ENCODE measurements at regions not wholly inside any gene's neighbourhood (a gene's known extent, or its start where the extent isn't known, plus 50 kb on each side); places are given as distances from the start of the nearest gene placed in this dataset.

DNA sequence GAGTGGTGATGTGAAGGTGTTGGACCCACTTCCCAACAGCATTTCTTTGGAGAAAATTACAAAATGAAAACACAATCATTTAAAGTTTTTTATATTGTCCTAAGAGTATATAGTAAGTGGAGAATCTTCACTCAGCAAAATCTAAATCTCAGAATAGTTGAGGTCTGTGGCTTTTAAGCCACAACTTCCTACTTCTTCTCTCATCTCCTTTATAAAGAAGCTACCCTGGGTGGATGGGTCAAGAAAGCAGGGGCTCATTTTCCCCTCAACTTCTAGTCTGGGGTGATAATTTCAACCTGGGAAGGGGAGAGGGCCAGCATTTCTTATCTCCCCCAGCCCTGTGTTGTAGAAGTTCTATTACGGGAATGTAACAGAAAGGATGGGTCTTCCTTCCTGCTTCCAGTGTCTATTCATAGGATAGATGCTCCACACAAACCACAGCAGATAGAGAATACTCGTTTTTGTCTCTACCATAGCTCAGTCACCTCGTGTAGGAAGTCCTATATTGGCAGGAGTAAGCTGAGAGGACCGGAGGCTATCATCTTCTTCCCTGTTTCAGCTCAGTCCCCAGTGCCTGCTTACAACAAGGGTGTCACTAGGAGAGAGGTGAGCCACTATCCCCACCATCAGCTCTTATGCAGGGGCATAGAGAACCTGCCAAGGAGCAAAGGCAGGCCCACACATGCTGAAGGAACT lies 341.5 kb downstream of the CASP12 start:
- H3K9ac ChIP-seq (ENCODE audit: low read depth, low read length): no peak overlapping the region
- no peaks in the 10 kb centered on the region for H3K9me3 ChIP-seq (ENCODE audit: insufficient read depth, low read depth, low read length)
- H3K36me3 ChIP-seq (ENCODE audit: insufficient read depth, low read length): no peaks in the 10 kb centered on the region
- H3K27ac ChIP-seq (ENCODE audit: low read depth, low read length): no peak overlapping the region
- H3K27me3 ChIP-seq (ENCODE audit: insufficient read depth, low read length): no peaks in the 10 kb centered on the region
- H3K4me1 ChIP-seq (ENCODE audit: insufficient read depth, low read length): no peaks in the 10 kb centered on the region
- WGBS: 88% methylated on average over 4 of the region's 4 CpGs
- no peak overlapping the region for H3K4me3 ChIP-seq (ENCODE audit: low read length)

DNA sequence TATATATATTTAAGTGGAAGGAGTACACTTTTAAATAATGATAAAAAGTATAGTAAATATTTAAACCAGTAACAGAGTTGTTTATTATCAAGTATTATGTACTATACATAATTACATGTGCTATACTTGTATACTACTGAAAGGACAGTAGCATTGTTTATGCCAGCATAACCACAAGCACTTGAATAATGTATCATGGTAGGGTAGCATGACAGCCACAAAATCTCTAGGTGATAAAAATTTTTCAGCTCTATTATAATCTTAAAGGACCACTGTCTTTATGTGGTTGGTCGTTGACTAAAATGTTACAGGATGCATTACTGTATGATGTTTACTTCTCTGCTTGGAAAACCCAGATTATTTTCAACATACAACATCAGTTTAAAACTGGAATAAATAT lies 349.2 kb downstream of the CASP12 start:
- no peaks in the 10 kb centered on the region for H3K27me3 ChIP-seq (ENCODE audit: insufficient read depth, low read length)
- no peak overlapping the region for H3K9ac ChIP-seq (ENCODE audit: low read depth, low read length)
- no CpG with 5 or more reads among the region's 1 CpG for WGBS
- no peak overlapping the region for H3K27ac ChIP-seq (ENCODE audit: low read depth, low read length)
- H3K36me3 ChIP-seq (ENCODE audit: insufficient read depth, low read length): no peaks in the 10 kb centered on the region
- no peaks in the 10 kb centered on the region for H3K4me1 ChIP-seq (ENCODE audit: insufficient read depth, low read length)
- no peak overlapping the region for H3K4me3 ChIP-seq (ENCODE audit: low read length)
- H3K9me3 ChIP-seq (ENCODE audit: insufficient read depth, low read depth, low read length): no peaks in the 10 kb centered on the region

DNA sequence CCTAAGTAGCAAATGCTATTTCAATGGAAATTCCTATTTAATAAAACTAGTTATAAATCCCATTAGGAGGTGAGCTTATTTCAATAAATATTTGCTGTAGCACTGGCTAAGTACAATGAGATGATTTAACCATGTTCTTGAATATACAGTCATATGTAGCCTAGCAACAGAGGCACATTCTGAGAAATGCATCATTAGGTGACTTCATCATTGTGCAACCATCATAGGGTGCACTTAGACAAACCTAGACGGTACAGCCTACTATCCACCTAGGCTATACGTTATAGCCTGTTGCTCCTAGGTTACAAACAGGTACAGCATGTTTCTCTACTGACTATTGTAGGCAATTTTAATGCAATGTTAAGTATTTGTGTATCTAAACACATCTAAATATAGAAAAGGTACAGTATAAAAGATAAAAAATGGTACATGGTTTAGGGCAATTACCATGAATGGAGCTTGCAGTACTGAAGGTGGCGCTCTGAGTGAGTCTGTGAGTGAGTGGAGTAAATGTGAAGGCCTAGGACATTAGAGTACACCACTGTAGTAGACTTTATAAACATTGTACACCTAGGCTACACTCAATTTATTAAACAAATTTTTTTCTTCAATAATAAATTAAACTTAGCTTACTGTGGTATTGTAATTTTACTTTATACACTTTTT lies 350.1 kb downstream of the CASP12 start:
- 94% methylated on average over 3 of the region's 3 CpGs for WGBS
- H3K9me3 ChIP-seq (ENCODE audit: insufficient read depth, low read depth, low read length): no peaks in the 10 kb centered on the region
- no peaks in the 10 kb centered on the region for H3K4me1 ChIP-seq (ENCODE audit: insufficient read depth, low read length)
- no peaks in the 10 kb centered on the region for H3K36me3 ChIP-seq (ENCODE audit: insufficient read depth, low read length)
- H3K27ac ChIP-seq (ENCODE audit: low read depth, low read length): no peak overlapping the region
- no peaks in the 10 kb centered on the region for H3K27me3 ChIP-seq (ENCODE audit: insufficient read depth, low read length)
- no peak overlapping the region for H3K4me3 ChIP-seq (ENCODE audit: low read length)
- no peak overlapping the region for H3K9ac ChIP-seq (ENCODE audit: low read depth, low read length)

DNA sequence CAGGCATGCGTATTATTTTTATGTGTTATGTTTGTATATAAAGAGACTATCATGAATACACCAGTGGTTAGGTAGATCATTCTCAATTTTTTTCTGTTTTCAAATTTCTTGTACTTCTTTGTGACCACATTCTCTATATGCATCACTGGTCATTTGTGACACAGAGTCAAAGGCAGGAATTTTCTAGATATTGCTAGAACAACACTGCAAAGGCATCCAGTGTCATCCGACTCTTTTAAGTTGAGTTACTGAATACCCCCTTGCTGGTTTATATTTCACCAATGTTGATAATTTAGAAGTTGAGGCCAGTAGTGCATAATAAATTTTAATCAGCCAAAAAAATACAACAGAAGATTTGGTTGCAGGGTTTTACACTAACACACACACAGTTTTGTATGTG lies 351.8 kb downstream of the CASP12 start:
- no CpG with 5 or more reads among the region's 2 CpGs for WGBS
- no peaks in the 10 kb centered on the region for H3K4me1 ChIP-seq (ENCODE audit: insufficient read depth, low read length)
- H3K27me3 ChIP-seq (ENCODE audit: insufficient read depth, low read length): no peaks in the 10 kb centered on the region
- H3K27ac ChIP-seq (ENCODE audit: low read depth, low read length): no peak overlapping the region
- no peak overlapping the region for H3K4me3 ChIP-seq (ENCODE audit: low read length)
- no peaks in the 10 kb centered on the region for H3K36me3 ChIP-seq (ENCODE audit: insufficient read depth, low read length)
- no peak overlapping the region for H3K9ac ChIP-seq (ENCODE audit: low read depth, low read length)
- H3K9me3 ChIP-seq (ENCODE audit: insufficient read depth, low read depth, low read length): no peaks in the 10 kb centered on the region

DNA sequence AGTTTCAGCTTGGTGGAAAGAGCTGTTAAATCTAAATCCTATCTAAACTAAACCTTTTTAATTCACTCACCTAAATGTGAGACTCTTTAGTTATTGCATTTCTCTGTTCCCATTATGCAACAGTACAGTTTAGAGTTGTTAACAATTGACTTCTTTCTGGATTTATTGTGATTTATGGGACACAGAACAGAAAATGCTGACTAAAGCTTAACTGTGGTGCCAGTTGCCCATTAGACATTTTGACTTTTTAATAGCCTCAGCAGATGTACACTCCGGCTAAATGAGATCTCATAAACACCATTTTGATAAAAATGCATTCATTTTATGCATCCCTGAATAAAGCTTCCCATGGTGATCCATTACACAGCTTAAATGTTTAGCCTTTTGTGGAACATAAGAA lies 356.6 kb downstream of the CASP12 start:
- Histone ChIP-seq H3K36me3 (ENCODE audit: insufficient read depth, low read length) (no peaks in the 10 kb centered on the region), H3K27me3 (ENCODE audit: insufficient read depth, low read length) (no peaks in the 10 kb centered on the region), H3K9ac (ENCODE audit: low read depth, low read length) (no peak overlapping the region), H3K27ac (ENCODE audit: low read depth, low read length) (no peak overlapping the region), H3K4me3 (ENCODE audit: low read length) (no peak overlapping the region), H3K9me3 (ENCODE audit: insufficient read depth, low read depth, low read length) (no peaks in the 10 kb centered on the region), H3K4me1 (ENCODE audit: insufficient read depth, low read length) (no peaks in the 10 kb centered on the region)
- WGBS: 92% methylated on average over 1 of the region's 1 CpG

DNA sequence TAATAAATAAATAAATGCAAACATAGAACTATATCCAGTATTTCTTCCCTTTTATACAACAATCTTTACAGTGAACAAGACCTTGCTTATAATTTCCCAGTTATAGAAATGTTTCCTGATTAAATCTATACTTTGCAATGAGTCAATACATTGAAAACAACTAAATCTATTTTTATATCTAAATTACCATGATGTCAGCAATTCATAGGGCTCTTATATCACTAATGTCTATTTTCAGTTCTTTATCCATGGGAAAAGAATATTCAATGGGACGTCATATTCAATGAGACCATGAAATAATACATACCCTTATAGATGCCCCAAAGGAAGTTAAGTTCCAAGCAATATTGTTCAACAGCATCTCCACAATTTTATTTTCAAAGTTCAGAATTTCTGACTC lies 359.9 kb downstream of the CASP12 start:
- Histone ChIP-seq H3K4me3 (ENCODE audit: low read length) (no peak overlapping the region), H3K9me3 (ENCODE audit: insufficient read depth, low read depth, low read length) (no peaks in the 10 kb centered on the region), H3K27me3 (ENCODE audit: insufficient read depth, low read length) (no peaks in the 10 kb centered on the region), H3K36me3 (ENCODE audit: insufficient read depth, low read length) (no peaks in the 10 kb centered on the region), H3K27ac (ENCODE audit: low read depth, low read length) (no peak overlapping the region), H3K4me1 (ENCODE audit: insufficient read depth, low read length) (peaks cover 9% of the 10 kb centered on the region), H3K9ac (ENCODE audit: low read depth, low read length) (no peak overlapping the region)
- 92% methylated on average over 1 of the region's 1 CpG for WGBS

DNA sequence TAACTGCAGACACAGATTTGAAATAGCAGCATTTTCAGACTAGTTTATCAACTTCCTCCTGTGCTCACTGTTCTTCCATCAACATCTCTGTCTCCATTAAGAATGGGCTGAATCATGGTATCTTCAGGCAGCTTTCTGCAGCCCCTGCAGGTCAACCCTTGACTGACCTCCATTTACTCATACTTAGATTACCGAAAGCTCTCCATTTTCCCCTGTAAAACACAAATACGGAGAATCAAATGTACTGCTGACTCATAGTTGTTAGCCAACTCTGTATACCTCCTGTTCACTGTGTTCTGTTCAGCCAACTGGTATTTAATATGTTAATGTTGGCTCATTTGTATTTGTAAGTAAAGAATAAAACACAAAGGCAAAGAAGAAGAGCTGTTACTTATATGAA lies 364.0 kb downstream of the CASP12 start:
- Histone ChIP-seq H3K27me3 (ENCODE audit: insufficient read depth, low read length) (no peaks in the 10 kb centered on the region), H3K4me1 (ENCODE audit: insufficient read depth, low read length) (peaks cover 9% of the 10 kb centered on the region), H3K9me3 (ENCODE audit: insufficient read depth, low read depth, low read length) (no peaks in the 10 kb centered on the region), H3K9ac (ENCODE audit: low read depth, low read length) (no peak overlapping the region), H3K36me3 (ENCODE audit: insufficient read depth, low read length) (no peaks in the 10 kb centered on the region), H3K4me3 (ENCODE audit: low read length) (no peak overlapping the region), H3K27ac (ENCODE audit: low read depth, low read length) (peak overlapping the region; percentile 34)
- WGBS: 41% methylated on average over 2 of the region's 2 CpGs

DNA sequence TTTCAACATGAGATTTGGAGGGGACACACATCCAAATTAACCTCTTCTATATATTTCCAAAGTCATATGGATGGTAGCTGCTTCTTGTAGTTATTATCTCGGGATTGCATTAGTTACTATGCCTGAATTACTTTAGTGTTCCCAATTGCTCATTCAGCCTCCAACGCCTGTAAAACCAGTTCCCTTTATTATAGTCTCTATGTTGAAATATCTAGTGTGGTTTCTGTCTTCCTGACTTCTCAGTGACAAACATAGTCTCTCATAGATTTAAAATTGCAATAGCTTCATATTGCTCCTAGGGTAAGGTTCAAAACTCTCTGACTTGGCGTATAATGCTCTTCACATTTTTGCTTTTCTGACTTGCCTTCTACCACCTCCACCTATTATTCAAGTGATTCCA lies 366.4 kb downstream of the CASP12 start:
- Histone ChIP-seq H3K9me3 (ENCODE audit: insufficient read depth, low read depth, low read length) (no peaks in the 10 kb centered on the region), H3K27me3 (ENCODE audit: insufficient read depth, low read length) (no peaks in the 10 kb centered on the region), H3K27ac (ENCODE audit: low read depth, low read length) (no peak overlapping the region), H3K9ac (ENCODE audit: low read depth, low read length) (no peak overlapping the region), H3K4me3 (ENCODE audit: low read length) (no peak overlapping the region), H3K36me3 (ENCODE audit: insufficient read depth, low read length) (no peaks in the 10 kb centered on the region), H3K4me1 (ENCODE audit: insufficient read depth, low read length) (peaks cover 9% of the 10 kb centered on the region)
- 96% methylated on average over 1 of the region's 3 CpGs for WGBS

DNA sequence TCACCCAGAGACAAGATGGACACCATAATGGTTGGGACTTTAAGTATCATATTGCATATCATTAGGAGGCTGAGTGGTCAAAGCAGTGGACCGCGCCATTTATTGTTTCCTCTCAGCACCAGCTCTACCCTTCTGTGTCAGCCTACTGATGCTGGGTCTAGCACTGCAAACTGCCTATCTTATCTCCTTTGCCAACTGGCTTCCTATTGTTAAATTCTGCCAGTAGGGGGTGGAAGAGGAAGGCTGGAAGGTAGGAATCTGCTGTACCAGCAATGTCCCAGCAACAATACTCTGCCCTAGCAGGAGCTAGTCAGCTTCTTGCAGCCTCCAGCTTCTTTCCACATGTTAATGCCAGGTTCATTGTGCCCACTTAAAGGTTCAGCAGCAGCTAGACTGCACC lies 367.1 kb upstream of the PDGFD start:
- Histone ChIP-seq H3K9me3 (ENCODE audit: insufficient read depth, low read depth, low read length) (no peaks in the 10 kb centered on the region), H3K36me3 (ENCODE audit: insufficient read depth, low read length) (no peaks in the 10 kb centered on the region), H3K27me3 (ENCODE audit: insufficient read depth, low read length) (no peaks in the 10 kb centered on the region), H3K4me3 (ENCODE audit: low read length) (no peak overlapping the region), H3K9ac (ENCODE audit: low read depth, low read length) (no peak overlapping the region), H3K4me1 (ENCODE audit: insufficient read depth, low read length) (peaks cover 9% of the 10 kb centered on the region), H3K27ac (ENCODE audit: low read depth, low read length) (no peak overlapping the region)
- WGBS: 93% methylated on average over 2 of the region's 2 CpGs

DNA sequence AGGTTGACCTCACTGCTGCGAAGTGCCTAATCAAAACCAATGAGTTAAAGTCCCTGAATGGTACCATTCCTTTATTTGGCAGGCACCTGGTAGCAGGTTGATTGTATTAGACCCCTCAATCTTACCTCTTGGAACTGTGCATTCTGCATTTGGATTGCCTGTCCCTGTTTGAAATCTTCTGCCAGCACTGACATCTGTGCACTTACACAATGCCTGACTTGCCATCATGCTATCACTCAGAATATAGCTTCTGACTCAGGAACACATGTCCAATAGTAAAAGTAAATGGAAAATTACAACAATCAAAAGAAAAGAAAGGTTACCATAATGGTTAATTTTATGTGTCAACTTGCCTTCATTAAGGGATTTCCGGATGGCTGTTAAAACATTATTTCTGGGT lies 366.0 kb upstream of the PDGFD start:
- Histone ChIP-seq H3K4me1 (ENCODE audit: insufficient read depth, low read length) (peaks cover 9% of the 10 kb centered on the region), H3K4me3 (ENCODE audit: low read length) (no peak overlapping the region), H3K27me3 (ENCODE audit: insufficient read depth, low read length) (no peaks in the 10 kb centered on the region), H3K27ac (ENCODE audit: low read depth, low read length) (no peak overlapping the region), H3K9me3 (ENCODE audit: insufficient read depth, low read depth, low read length) (no peaks in the 10 kb centered on the region), H3K9ac (ENCODE audit: low read depth, low read length) (no peak overlapping the region), H3K36me3 (ENCODE audit: insufficient read depth, low read length) (no peaks in the 10 kb centered on the region)
- WGBS: 92% methylated on average over 2 of the region's 2 CpGs

DNA sequence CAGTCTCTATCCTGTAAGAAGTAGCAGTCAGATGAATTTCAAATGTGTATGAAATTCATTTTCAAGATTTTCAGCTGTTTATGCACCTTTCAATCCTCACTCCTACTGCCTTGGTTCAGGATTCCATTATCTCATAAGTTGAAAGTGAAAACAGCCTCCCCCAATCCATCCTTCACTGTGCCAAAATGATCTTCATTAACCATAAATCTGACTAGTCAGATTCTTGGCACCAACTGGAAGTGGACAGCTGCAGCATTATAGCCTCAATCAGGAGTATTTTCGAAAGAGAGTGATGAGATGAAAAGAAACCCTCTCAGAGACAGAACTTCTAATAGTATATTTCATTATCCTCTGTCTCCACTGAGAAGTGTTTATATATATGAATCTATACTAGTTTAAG lies 365.3 kb upstream of the PDGFD start:
- Histone ChIP-seq H3K9me3 (ENCODE audit: insufficient read depth, low read depth, low read length) (no peaks in the 10 kb centered on the region), H3K27me3 (ENCODE audit: insufficient read depth, low read length) (no peaks in the 10 kb centered on the region), H3K36me3 (ENCODE audit: insufficient read depth, low read length) (no peaks in the 10 kb centered on the region), H3K4me3 (ENCODE audit: low read length) (no peak overlapping the region), H3K9ac (ENCODE audit: low read depth, low read length) (no peak overlapping the region), H3K4me1 (ENCODE audit: insufficient read depth, low read length) (peaks cover 4% of the 10 kb centered on the region), H3K27ac (ENCODE audit: low read depth, low read length) (no peak overlapping the region)
- WGBS: no CpG with 5 or more reads among the region's 1 CpG

DNA sequence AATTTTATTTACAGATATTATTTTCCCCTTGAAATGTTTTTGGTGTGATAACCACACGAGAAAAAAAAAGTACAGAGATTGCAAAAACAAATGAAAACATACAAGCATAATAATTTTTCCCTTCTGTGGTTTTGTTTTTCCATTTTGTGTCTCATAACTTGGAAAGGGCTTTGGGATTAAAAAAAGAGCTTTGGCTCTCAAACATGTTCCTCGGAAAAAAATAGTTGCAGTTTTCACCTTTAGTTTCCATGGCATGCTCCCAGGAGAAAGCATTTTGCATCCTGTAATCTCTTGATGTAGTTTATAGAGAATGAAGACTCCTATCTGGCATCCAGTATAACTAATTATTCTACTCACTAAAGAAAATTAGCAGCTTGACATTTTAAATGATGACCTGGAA lies 362.1 kb upstream of the PDGFD start:
- no peaks in the 10 kb centered on the region for H3K4me1 ChIP-seq (ENCODE audit: insufficient read depth, low read length)
- H3K9ac ChIP-seq (ENCODE audit: low read depth, low read length): no peak overlapping the region
- no peak overlapping the region for H3K4me3 ChIP-seq (ENCODE audit: low read length)
- H3K9me3 ChIP-seq (ENCODE audit: insufficient read depth, low read depth, low read length): no peaks in the 10 kb centered on the region
- no peaks in the 10 kb centered on the region for H3K27me3 ChIP-seq (ENCODE audit: insufficient read depth, low read length)
- no peaks in the 10 kb centered on the region for H3K36me3 ChIP-seq (ENCODE audit: insufficient read depth, low read length)
- 96% methylated on average over 1 of the region's 2 CpGs for WGBS
- H3K27ac ChIP-seq (ENCODE audit: low read depth, low read length): no peak overlapping the region

Measured in HUES64 (cell line).